Neural cell (in vitro differentiated cells): ENCODE measurements at regions not wholly inside any gene's neighbourhood (a gene's known extent, or its start where the extent isn't known, plus 50 kb on each side); places are given as distances from the start of the nearest gene placed in this dataset.

Experiments
- H2AFZ ChIP-seq: fragments of 200-600, 300-800 bp; sonication (generic), shearing (Covaris generic); 2 replicates; pipeline ENCODE4 v1.6.0; 2014; ENCODE audit warnings: low read depth, mild to moderate bottlenecking, antibody characterized with exemption, low read length, moderate library complexity
- H3F3A ChIP-seq: fragments of 200-600 bp; shearing (Covaris generic); 2 replicates; pipeline ENCODE4 v1.6.1; 2016; ENCODE audit warnings: mild to moderate bottlenecking, moderate library complexity, mixed read lengths, antibody characterized with exemption, low read length; ENCODE audit not compliant: insufficient read depth, poor library complexity, severe bottlenecking
- H3K27ac ChIP-seq: fragments of 200-600, 300-800 bp; sonication (generic), shearing (Covaris generic); 2 replicates; pipeline ENCODE4 v1.5.1; 2014; ENCODE audit warnings: mild to moderate bottlenecking, low read length, moderate library complexity
- H3K27me3 ChIP-seq: fragments of 300-800, 200-600 bp; sonication (generic), shearing (Covaris generic); 2 replicates; pipeline ENCODE4 v1.6.0; 2014; ENCODE audit warnings: mild to moderate bottlenecking, low read depth, low read length, moderate library complexity; ENCODE audit not compliant: insufficient read depth
- H3K36me3 ChIP-seq: fragments of 300-800, 200-600 bp; sonication (generic), shearing (Covaris generic); 2 replicates; pipeline ENCODE4 v1.5.1; 2014; ENCODE audit warnings: mild to moderate bottlenecking, antibody characterized with exemption, low read length, moderate library complexity; ENCODE audit not compliant: insufficient read depth
- H3K4me2 ChIP-seq: fragments of 300-800, 200-600 bp; sonication (generic), shearing (Covaris generic); 2 replicates; pipeline ENCODE4 v1.6.0; 2014; ENCODE audit warnings: mild to moderate bottlenecking, low read length
- H3K4me3 ChIP-seq: fragments of 300-800, 200-600 bp; sonication (generic), shearing (Covaris generic); 2 replicates; pipeline ENCODE4 v1.5.1; 2014; ENCODE audit warnings: mild to moderate bottlenecking, low read length, moderate library complexity
- H3K79me2 ChIP-seq: fragments of 200-600 bp; shearing (Covaris generic); replicated peaks from 2 replicates; pipeline ENCODE4 v1.6.0; 2014; ENCODE audit warnings: mild to moderate bottlenecking, low read length, moderate library complexity; ENCODE audit not compliant: insufficient read depth
- H3K9ac ChIP-seq: fragments of 300-800, 200-600 bp; sonication (generic), shearing (Covaris generic); 2 replicates; pipeline ENCODE4 v1.6.1; 2016; ENCODE audit warnings: mild to moderate bottlenecking, low read length, mixed read lengths
- H3K9me2 ChIP-seq: fragments of 200-600 bp; shearing (Covaris generic); 2 replicates; pipeline ENCODE4 v1.6.1; 2016; ENCODE audit warnings: mild to moderate bottlenecking, low read length, mixed read lengths; ENCODE audit not compliant: insufficient read depth
- H3K9me3 ChIP-seq: fragments of 200-600, 300-800 bp; sonication (generic), shearing (Covaris generic); 2 replicates; pipeline ENCODE4 v1.6.1; 2016; ENCODE audit warnings: mild to moderate bottlenecking, mixed run types, low read length, moderate library complexity, mixed read lengths
- H4K20me1 ChIP-seq: fragments of 200-600 bp; shearing (Covaris generic); 2 replicates; pipeline ENCODE4 v1.6.1; 2016; ENCODE audit warnings: mild to moderate bottlenecking, mixed run types; ENCODE audit not compliant: insufficient read depth
- EP300 ChIP-seq: fragments of 450-650 bp; conservative IDR thresholded peaks from 2 replicates; pipeline ENCODE4 v1.6.1; 2014; ENCODE audit warnings: antibody characterized with exemption, mild to moderate bottlenecking, moderate library complexity; ENCODE audit not compliant: poor library complexity, severe bottlenecking
- EZH2 ChIP-seq: fragments of 200-600, 300-800 bp; shearing (Covaris generic), sonication (generic); IDR thresholded peaks from 2 replicates; pipeline ENCODE4 v1.6.1; 2014; ENCODE audit warnings: antibody characterized with exemption, low read length, borderline replicate concordance, mild to moderate bottlenecking; ENCODE audit not compliant: insufficient read depth, poor library complexity, severe bottlenecking
- MXI1 ChIP-seq: fragments of 450-650 bp; conservative IDR thresholded peaks from 2 replicates; pipeline ENCODE4 v1.6.1; 2014; ENCODE audit warnings: antibody characterized with exemption, mild to moderate bottlenecking; ENCODE audit not compliant: poor library complexity, severe bottlenecking
- POLR2AphosphoS5 ChIP-seq: IDR thresholded peaks from 2 replicates; pipeline ENCODE4 v1.6.1; 2012
- RAD21 ChIP-seq: fragments of 450-650 bp; conservative IDR thresholded peaks from 2 replicates; pipeline ENCODE4 v1.6.1; 2014; ENCODE audit warnings: antibody characterized with exemption, mild to moderate bottlenecking, moderate library complexity
- REST ChIP-seq: IDR thresholded peaks from 2 replicates; pipeline ENCODE4 v1.6.1; 2012; ENCODE audit warnings: borderline replicate concordance
- SMC3 ChIP-seq: fragments of 450-650 bp; conservative IDR thresholded peaks from 2 replicates; pipeline ENCODE4 v1.6.1; 2014; ENCODE audit warnings: antibody characterized with exemption, mild to moderate bottlenecking, moderate library complexity; ENCODE audit not compliant: poor library complexity
- TAF1 ChIP-seq: IDR thresholded peaks from 2 replicates; pipeline ENCODE4 v1.6.1; 2012; ENCODE audit warnings: low read depth
- TF ChIP-seq, protein P1 (sequence below): fragments of 450-650 bp; IDR thresholded peaks from 2 replicates; pipeline ENCODE4 v1.5.1; 2014; ENCODE audit warnings: antibody characterized with exemption, mild to moderate bottlenecking, moderate library complexity; ENCODE audit not compliant: poor library complexity, severe bottlenecking

DNA sequence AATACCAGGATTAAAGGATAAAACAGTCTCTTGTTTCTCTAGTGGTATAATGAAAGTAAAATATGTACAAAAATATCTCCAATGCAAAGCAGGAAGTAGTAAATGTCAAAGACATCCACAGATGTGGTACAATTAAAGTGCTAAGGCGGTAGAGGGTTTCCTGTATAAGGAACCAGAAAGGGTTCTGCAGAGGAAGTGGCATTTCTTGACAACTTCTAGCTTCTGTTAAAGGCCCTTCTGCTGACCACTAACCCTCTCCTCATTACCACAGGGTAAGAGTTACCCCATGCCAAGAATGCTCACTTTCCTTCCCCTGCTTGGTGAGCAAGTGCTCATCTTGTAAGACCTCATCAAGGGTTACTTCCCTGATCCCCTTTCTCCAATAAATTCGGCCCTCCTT is 883.6 kb upstream of the NR2F2 start:
- H3K9me2 ChIP-seq = no peaks in the 10 kb centered on the region
- H3K4me3 ChIP-seq = no peak overlapping the region
- H3K4me2 ChIP-seq = no peak overlapping the region
- no peak overlapping the region for H2AFZ ChIP-seq
- TF ChIP-seq RAD21 (no peak), POLR2AphosphoS5 (no peak), EZH2 (no peak), MXI1 (no peak), REST (no peak), EP300 (no peak), SMC3 (no peak), TAF1 (no peak)
- TF ChIP-seq, protein P1, sequence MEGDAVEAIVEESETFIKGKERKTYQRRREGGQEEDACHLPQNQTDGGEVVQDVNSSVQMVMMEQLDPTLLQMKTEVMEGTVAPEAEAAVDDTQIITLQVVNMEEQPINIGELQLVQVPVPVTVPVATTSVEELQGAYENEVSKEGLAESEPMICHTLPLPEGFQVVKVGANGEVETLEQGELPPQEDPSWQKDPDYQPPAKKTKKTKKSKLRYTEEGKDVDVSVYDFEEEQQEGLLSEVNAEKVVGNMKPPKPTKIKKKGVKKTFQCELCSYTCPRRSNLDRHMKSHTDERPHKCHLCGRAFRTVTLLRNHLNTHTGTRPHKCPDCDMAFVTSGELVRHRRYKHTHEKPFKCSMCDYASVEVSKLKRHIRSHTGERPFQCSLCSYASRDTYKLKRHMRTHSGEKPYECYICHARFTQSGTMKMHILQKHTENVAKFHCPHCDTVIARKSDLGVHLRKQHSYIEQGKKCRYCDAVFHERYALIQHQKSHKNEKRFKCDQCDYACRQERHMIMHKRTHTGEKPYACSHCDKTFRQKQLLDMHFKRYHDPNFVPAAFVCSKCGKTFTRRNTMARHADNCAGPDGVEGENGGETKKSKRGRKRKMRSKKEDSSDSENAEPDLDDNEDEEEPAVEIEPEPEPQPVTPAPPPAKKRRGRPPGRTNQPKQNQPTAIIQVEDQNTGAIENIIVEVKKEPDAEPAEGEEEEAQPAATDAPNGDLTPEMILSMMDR = no peak
- H3K9ac ChIP-seq = no peak overlapping the region
- H3K79me2 ChIP-seq = no peaks in the 10 kb centered on the region
- H3K36me3 ChIP-seq = no peaks in the 10 kb centered on the region
- no peaks in the 10 kb centered on the region for H4K20me1 ChIP-seq
- H3F3A ChIP-seq = no peaks in the 10 kb centered on the region
- no peak overlapping the region for H3K27ac ChIP-seq
- H3K27me3 ChIP-seq = no peaks in the 10 kb centered on the region
- no peaks in the 10 kb centered on the region for H3K9me3 ChIP-seq

DNA sequence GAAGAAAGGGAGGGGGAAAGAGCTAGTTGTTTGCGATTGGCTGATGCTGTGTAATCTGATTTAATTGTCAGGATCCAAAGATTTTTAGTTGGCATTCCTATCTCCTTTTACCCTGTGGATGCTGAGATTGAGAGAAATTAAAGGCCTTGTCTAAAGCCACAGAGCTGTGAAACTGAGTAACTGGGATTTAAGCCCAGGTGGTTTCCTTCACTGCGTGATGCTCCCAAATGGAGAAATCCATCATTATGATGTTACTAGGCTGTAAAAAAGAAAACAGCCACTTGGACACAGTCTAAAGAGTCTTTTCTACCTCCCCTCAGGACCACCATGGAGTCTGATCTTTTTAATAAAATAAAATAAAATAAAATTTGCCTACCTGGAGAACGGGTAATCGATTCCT is 883.0 kb upstream of the NR2F2 start:
- no peak overlapping the region for H3K9ac ChIP-seq
- H3K36me3 ChIP-seq = no peaks in the 10 kb centered on the region
- no peaks in the 10 kb centered on the region for H3K9me3 ChIP-seq
- H3K79me2 ChIP-seq = no peaks in the 10 kb centered on the region
- TF ChIP-seq, protein P1 = no peak
- TF ChIP-seq SMC3 (no peak), TAF1 (no peak), EZH2 (no peak), REST (no peak), RAD21 (no peak), POLR2AphosphoS5 (no peak), EP300 (no peak), MXI1 (no peak)
- no peaks in the 10 kb centered on the region for H3K9me2 ChIP-seq
- no peak overlapping the region for H3K4me3 ChIP-seq
- H3K4me2 ChIP-seq = no peak overlapping the region
- no peaks in the 10 kb centered on the region for H4K20me1 ChIP-seq
- H3K27me3 ChIP-seq = no peaks in the 10 kb centered on the region
- no peak overlapping the region for H2AFZ ChIP-seq
- H3K27ac ChIP-seq = no peak overlapping the region
- no peaks in the 10 kb centered on the region for H3F3A ChIP-seq
